ENCODE measurements at regions not wholly inside any gene's neighbourhood (a gene's known extent, or its start where the extent isn't known, plus 50 kb on each side); places are given as distances from the start of the nearest gene placed in this dataset.

DNA sequence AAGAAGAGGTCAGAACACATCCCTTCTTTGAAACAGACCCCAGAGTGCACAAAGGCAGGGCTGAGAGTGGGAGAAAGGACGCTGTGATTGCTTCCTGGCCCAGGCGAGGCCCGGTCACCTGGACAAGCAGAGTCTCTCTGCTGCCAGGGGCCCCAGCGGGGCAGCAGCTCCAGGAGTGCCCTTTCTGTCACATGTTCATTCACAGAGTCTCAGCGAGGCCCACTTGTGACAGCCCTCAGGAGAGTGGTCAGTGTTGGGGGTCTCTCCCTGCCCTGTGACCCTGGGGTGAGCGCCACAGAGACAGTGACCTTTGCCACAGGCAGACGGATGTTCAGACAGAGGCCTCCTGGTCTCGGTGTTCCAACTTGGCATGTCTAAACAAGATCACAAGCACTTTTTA, 130.2 kb upstream of the IRX4 start:
- Mint-ChIP-seq H3K27me3 (peaks cover 3% of the 10 kb centered on the region), H3K4me1 (no peaks in the 10 kb centered on the region), H3K9me3 (no peaks in the 10 kb centered on the region), H3K4me3 (no peak overlapping the region), H3K36me3 (no peaks in the 10 kb centered on the region), H3K27ac (no peak overlapping the region)
- no peak for DNase-seq

DNA sequence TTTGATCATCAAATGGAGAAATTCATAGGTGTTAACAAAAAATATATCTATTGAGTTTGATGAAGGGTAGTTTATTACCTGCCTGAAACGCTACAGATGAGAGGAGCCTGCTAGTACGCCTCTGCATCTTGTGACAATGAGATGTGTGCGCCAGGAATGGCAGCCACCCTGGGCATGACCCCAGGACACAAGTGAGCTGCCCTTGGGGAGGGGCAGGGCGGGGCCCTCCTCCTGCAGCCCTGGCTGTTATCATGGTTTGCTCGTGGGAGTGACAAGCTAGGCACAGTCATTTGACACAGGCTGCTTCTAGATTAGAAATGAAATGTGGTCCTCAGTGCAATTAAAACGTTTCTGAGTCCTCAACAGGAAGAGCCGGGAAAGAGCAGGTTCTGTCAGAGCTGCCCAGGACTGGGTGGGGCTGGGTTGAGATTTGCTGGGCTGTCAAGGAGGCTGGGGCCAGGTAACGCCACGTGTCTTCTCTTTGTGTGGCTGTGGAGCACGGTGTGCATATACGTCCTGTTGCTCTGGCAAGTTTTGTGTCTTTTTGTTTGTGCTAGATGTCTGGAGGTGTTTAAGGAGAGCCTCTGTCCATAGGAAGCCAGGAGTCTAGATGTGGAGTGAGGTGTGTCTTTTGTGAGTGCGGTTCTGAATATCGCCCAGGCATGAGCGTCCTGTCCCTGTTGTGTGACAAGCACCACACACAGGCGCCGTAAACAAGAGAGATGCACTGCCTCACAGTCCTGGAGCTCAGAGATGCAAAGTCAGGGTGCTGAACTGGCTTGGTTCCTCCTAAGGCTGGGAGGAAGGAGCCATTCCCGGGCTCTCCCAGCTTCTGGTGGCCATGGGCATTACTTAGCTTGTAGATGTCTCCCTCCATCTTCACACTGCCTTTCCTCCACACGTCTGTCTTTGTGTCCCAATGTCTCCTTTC, 129.0 kb upstream of the IRX4 start:
- H3K27ac Mint-ChIP-seq, result no peak overlapping the region
- no peak for DNase-seq
- H3K4me1 Mint-ChIP-seq, result no peaks in the 10 kb centered on the region
- no peaks in the 10 kb centered on the region for H3K9me3 Mint-ChIP-seq
- peaks cover 3% of the 10 kb centered on the region for H3K27me3 Mint-ChIP-seq
- H3K4me3 Mint-ChIP-seq, result no peak overlapping the region
- H3K36me3 Mint-ChIP-seq, result no peaks in the 10 kb centered on the region

DNA sequence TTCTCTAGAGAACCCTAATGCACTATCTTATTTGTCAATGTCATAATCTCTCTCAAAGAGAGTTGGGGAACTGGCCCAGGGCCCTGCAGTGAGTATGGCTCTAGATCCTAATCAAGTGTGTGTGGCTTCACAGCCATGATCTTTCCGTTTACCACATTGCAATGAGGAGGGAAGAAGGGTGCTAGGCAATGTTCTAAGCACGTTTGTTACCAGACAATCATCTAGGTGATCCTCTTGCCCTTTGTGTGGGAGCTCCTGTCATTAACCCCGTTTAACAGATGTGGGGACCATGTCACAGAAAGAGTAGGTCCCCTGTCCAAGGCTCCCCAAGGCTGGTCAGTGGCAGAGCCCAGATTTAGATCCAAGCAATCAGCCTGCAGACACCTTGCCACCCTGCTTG, 128.2 kb upstream of the IRX4 start:
- no peaks in the 10 kb centered on the region for H3K4me1 Mint-ChIP-seq
- H3K27ac Mint-ChIP-seq, result no peak overlapping the region
- H3K9me3 Mint-ChIP-seq, result no peaks in the 10 kb centered on the region
- peaks cover 6% of the 10 kb centered on the region for H3K27me3 Mint-ChIP-seq
- H3K4me3 Mint-ChIP-seq, result no peak overlapping the region
- H3K36me3 Mint-ChIP-seq, result no peaks in the 10 kb centered on the region
- DNase-seq, result no peak

DNA sequence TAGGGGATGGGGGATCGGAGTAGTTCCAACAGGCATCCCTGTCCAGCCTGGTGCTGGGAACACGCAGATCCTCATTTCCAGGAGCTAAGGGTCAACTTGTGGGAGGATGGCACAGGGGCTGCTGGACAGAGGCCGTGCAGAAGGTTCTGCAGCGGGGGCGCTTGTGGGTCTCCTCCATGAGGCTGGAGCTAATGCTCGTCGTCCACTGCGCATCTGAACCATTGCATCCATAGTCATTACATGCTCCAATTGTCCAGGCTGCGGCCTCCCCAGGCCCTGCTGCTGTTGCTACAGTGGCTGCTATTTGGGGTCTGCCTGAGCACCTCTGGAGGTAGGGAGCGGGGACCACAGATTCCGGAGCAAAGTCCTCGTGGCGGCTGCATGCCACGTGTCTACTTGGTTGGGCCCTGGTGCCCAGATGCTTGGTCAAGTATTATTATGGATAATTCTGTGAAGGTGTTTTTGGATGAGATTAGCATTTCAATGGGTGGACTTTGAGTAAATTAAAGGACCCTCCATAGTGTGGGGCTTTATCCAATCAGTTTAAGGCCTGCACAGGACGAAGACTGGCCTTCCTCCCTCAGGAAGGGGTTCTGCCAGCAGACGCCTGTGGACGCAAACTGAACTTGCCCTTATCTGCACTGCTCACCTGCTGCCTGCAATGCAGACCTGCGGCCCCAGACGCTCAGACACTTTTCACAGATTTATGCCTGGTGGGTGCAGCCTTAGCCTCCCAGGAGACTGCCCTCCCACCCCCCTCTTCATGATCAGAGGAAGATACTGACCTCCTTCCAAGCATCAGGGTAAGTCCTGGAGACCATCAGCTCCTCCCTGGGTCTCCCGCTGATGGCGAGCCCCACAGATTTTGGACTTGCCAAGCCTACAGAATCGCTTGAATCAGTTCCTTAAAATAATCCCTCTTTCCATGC, 127.5 kb upstream of the IRX4 start:
- Mint-ChIP-seq H3K27me3 (peaks cover 9% of the 10 kb centered on the region), H3K4me1 (no peaks in the 10 kb centered on the region), H3K36me3 (no peaks in the 10 kb centered on the region), H3K4me3 (no peak overlapping the region), H3K27ac (no peak overlapping the region), H3K9me3 (no peaks in the 10 kb centered on the region)
- DNase-seq, result no peak

DNA sequence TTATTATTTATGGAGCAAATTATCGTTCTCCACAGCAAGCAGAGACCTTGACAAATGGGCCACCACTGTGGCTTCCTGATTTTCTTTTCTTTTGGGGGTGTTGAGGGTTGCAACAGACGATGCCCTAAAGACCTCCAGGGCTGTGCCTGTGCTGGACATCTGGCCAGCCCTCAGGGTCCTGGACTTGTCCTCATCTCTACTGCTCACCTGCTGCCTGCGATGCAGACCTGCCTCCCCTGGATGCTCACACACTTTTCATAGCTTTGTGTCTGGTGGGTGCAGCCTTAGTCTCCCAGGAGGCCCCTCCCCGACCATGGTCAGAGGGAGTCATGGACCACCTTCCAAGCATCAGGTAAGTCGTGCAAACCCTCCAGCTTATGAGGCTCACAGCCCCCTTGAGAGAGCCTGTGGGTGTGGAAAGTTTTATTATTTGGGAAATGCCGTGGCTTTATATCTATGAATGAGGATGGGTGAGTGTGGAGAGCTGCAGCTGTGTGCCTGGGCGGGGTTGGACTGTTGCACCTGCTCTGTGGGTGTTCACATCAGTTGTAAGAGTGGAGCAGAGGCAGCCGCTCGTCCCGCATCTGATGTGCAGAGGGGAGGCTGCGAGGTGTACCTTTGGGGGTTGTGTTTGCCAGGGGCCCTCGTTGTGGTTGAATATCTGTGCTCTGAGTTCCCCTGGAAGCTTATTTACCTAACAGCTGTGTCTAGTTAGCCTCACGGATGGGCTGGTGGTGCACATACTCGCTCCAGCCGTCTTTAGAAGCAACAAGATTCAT, 126.3 kb upstream of the IRX4 start:
- H3K27ac Mint-ChIP-seq, result no peak overlapping the region
- H3K4me3 Mint-ChIP-seq, result no peak overlapping the region
- no peaks in the 10 kb centered on the region for H3K9me3 Mint-ChIP-seq
- no peaks in the 10 kb centered on the region for H3K4me1 Mint-ChIP-seq
- H3K27me3 Mint-ChIP-seq, result peaks cover 10% of the 10 kb centered on the region
- DNase-seq, result no peak
- no peaks in the 10 kb centered on the region for H3K36me3 Mint-ChIP-seq

DNA sequence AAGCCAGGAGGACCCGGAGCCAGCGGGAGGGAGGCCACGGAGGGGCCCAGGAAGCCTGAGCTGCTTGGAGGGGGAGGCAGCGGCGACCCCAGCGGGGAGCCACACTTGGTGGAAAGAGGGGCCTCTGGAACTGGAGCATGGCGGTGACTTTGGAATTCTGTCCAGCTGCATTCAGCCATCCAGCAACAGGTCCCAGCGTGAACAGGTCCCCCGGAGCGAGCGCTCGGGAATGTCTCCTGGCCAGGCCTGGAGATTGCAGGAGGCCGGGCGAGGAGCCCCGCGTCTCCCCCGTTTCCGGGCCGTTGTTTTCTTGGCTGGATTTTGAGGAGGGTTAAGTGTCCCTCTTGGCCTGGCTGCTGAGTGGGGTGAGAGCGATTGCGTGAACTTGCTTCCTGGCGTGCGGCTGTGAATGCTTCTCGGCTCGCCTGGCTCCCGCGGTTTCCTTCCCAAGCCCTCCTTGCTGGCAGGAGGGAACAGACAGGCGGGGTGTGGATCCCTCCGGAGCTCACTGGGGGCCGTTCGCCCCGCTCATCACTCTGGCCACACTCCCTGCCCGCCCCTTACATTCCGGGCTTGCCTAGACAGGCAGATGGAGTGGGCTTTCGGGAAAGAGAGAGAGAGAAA, 125.3 kb upstream of the IRX4 start:
- peaks cover 15% of the 10 kb centered on the region for H3K27me3 Mint-ChIP-seq
- DNase-seq, result no peak
- H3K27ac Mint-ChIP-seq, result no peak overlapping the region
- H3K36me3 Mint-ChIP-seq, result no peaks in the 10 kb centered on the region
- no peaks in the 10 kb centered on the region for H3K9me3 Mint-ChIP-seq
- no peaks in the 10 kb centered on the region for H3K4me1 Mint-ChIP-seq
- H3K4me3 Mint-ChIP-seq, result no peak overlapping the region

DNA sequence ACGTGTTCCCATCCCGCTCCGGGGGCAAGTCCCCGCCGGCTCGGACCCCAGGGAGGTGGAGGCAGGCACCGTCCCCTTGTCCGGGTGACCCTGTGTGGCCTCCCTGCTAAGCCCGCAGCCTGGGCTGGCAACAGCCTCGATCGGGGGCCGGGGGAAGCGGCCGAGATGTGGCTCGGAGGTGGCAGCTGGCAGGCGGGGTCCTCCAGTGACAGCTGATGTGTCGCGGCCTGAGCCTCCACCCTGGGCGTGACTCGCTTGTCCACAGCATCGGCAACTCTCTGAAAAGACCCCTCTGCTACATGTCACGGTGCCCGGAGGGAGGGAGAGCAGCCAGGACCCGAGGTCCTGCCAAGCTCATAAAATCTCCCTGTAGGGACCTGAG, 124.8 kb upstream of the IRX4 start:
- no peaks in the 10 kb centered on the region for H3K9me3 Mint-ChIP-seq
- no peak overlapping the region for H3K27ac Mint-ChIP-seq
- no peaks in the 10 kb centered on the region for H3K36me3 Mint-ChIP-seq
- no peak overlapping the region for H3K4me3 Mint-ChIP-seq
- no peak for DNase-seq
- H3K27me3 Mint-ChIP-seq, result peaks cover 19% of the 10 kb centered on the region
- H3K4me1 Mint-ChIP-seq, result no peaks in the 10 kb centered on the region

DNA sequence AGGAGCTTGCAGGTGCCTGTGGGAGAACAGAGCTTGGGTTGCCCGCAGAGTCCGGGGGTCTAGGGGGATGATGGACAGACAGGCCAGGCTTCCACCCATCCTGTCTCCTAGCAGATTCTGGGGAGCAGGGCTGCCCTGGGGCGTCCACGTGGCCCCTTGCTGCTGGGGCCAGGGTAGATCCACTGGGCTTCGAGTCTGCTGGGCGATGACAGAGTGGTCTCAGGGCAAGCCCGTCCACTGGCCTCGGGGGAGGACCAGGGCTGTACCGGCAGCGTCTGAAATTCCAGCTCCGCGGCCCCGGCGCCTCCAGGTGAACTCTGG, 124.2 kb upstream of the IRX4 start:
- H3K36me3 Mint-ChIP-seq, result no peaks in the 10 kb centered on the region
- no peak overlapping the region for H3K27ac Mint-ChIP-seq
- H3K4me3 Mint-ChIP-seq, result no peak overlapping the region
- H3K9me3 Mint-ChIP-seq, result no peaks in the 10 kb centered on the region
- no peak for DNase-seq
- peaks cover 21% of the 10 kb centered on the region for H3K27me3 Mint-ChIP-seq
- no peaks in the 10 kb centered on the region for H3K4me1 Mint-ChIP-seq

DNA sequence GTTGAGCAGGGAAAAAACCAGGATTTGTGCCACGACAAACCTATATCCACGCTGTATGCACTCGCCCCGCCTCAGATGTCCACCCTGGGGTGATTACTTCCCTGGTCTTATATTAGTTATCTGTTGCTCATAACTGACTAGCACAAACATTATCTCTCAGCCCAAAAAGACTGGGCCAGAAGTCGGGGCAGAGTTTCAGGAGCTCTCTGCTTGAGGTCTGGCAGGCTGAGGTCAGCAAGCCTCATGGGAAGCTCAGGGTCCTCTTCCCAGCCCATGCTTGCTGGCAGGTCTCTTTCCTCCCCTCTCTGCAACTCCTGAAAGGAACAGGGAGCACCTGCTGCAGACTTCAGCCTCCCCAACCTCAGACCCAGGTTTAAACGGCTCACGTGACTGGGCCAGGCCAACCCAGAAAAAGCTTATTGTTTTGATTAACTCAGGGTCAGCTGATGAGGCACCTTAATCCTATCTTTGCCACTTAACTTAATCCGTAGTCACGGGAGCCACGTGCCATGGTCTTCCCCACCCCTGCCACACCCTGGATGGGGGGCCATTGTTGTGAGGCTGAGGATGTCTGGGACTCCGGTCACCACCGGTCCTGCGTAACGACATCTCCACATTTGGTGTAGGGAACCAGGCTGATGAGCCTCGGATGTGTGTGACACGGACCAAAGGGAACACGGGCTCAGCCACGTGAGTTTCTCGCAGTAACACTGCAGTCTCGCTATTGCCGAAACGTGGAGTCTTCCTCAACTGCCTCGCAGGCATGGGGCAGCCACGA, 123.7 kb upstream of the IRX4 start:
- Mint-ChIP-seq H3K4me1 (no peaks in the 10 kb centered on the region), H3K9me3 (no peaks in the 10 kb centered on the region), H3K27me3 (peaks cover 27% of the 10 kb centered on the region), H3K36me3 (no peaks in the 10 kb centered on the region), H3K27ac (no peak overlapping the region), H3K4me3 (no peak overlapping the region)
- DNase-seq, result no peak

DNA sequence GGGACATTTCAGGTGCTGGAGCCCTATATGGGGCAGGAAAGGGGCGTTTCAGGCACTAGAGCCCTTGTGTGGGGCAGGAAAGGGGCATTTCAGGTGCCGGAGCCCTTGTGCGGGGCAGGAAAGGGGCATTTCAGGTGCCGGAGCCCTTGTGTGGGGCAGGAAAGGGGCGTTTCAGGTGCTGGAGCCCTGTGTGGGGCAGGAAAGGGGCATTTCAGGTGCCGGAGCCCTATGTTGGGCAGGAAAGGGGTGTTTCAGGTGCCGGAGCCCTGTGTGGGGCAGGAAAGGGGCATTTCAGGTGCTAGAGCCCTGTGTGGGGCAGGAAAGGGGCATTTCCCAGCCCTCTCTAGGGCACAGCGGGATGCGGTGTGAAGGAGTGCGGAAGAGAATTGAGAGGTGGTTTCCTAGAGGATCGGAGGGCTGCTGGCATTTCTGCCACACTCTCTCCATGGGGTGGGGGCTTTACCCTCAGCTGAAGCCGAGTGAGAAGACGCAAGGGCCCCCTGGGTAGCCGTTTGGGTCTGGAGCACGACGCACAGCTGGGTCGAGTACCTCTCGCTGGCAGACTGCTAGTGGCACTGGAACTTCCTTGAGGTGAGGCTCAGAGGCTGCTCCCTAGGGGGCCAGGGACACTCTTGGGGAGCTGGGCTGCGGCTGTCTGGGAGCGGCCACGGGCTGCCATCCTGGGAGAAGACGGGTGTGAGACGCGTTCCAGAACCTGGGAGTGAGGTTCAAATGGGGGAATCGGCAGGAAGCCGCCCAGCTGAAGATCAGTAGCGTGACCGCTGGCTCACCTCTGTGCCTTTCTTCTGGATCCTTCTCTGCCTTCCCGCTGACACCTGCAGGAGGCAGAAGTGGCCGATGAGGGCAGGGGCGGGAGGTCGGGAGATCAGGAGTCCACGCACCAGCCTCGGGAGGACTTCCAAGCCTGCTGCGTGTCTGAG, 122.6 kb upstream of the IRX4 start:
- Mint-ChIP-seq H3K4me1 (no peaks in the 10 kb centered on the region), H3K36me3 (no peaks in the 10 kb centered on the region), H3K27me3 (peaks cover 36% of the 10 kb centered on the region), H3K9me3 (no peaks in the 10 kb centered on the region), H3K4me3 (no peak overlapping the region), H3K27ac (no peak overlapping the region)
- DNase-seq, result no peak

DNA sequence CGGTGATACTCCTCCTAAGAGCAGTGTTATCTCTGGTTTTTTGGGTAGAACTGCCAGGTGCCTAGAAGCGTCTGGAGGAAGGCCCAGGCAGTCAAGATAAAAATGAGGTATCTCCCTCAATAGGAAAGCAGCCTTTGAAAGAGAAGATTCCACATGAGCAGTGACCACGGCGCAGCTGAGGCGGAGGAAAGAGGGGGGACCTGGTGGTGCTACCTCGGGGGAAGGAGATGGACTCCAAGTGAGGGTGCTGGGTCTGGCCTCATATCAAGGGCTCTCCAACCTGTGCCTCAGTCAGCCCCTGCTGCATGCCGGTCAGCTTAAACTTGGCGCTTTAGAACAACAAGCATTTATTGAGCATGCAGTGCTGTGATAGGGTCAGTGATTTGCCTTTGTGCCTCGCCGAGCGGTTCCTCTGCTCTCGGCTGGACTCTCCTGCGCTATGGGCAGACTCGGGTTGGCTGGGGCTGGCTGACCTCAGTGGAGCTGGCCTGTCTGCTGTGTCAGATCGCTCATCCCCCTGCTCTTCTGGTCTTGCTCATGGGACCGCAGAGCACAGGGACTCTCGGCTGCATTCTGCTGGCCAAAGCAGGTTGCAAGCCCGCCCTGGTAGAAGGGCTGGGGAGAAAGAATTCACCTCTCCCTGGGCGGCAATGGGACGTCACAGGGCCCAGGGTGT, 121.1 kb upstream of the IRX4 start:
- Mint-ChIP-seq H3K4me1 (no peaks in the 10 kb centered on the region), H3K27me3 (peaks cover 50% of the 10 kb centered on the region), H3K36me3 (no peaks in the 10 kb centered on the region), H3K27ac (no peak overlapping the region), H3K9me3 (no peaks in the 10 kb centered on the region), H3K4me3 (no peak overlapping the region)
- no peak for DNase-seq

DNA sequence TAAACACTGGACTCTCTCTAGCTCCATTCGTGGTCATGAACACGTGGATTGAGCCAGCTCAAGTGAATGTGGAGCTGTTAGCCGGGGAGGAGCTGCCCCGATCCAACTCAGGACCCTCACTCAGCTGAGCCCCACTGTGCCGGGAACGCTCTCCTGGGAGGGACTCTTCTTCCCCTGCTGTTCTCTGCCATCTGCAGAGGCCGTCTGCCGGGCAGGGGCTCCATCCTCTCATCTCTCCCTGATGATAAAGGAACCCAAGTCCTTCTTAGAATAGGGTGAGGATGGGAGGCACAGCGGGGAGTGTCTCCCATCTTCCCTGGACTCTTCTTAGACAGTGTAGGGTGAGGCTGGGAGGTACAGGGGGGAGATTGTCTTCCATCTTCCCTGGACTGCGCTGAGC, 120.5 kb upstream of the IRX4 start:
- no peaks in the 10 kb centered on the region for H3K9me3 Mint-ChIP-seq
- no peaks in the 10 kb centered on the region for H3K4me1 Mint-ChIP-seq
- peaks cover 56% of the 10 kb centered on the region for H3K27me3 Mint-ChIP-seq
- no peak overlapping the region for H3K4me3 Mint-ChIP-seq
- H3K36me3 Mint-ChIP-seq, result no peaks in the 10 kb centered on the region
- no peak for DNase-seq
- no peak overlapping the region for H3K27ac Mint-ChIP-seq

DNA sequence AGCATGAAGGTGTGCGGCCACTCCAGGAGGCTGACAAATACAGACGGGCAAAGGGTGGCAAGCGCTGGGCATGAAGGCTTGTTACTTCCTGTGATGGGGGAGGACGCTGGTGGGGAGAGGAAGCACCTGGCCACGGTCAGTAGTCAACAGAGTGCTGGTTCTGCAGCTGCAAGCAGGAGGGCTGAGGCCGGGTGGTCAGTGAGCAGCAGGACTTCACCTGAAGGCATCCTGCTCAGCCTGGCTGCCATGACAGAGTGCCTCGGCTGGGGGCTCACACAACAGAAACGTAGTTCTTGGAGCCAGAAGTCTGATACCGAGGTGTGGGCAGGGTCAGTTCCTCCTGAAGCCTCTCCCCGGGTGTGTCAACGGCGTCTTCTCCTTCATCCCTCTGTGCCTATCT, 118.6 kb upstream of the IRX4 start:
- no peak for DNase-seq
- Mint-ChIP-seq H3K4me3 (no peak overlapping the region), H3K36me3 (no peaks in the 10 kb centered on the region), H3K27ac (no peak overlapping the region), H3K9me3 (no peaks in the 10 kb centered on the region), H3K27me3 (peaks cover 60% of the 10 kb centered on the region), H3K4me1 (no peaks in the 10 kb centered on the region)

Measured in activated naive CD8-positive, alpha-beta T cell treated with anti-CD3 and anti-CD28 coated beads for 36 hours (primary cell).